C4-2B (cell line): ENCODE measurements at regions not wholly inside any gene's neighbourhood (a gene's known extent, or its start where the extent isn't known, plus 50 kb on each side); places are given as distances from the start of the nearest gene placed in this dataset.

Source experiments
- H3K27ac ChIP-seq: fragments of 450-650 bp; 2 replicates; pipeline ENCODE4 v1.5.1; 2017
- CTCF ChIP-seq: fragments of 450-650 bp; conservative IDR thresholded peaks from 2 replicates; pipeline ENCODE4 v1.5.1; 2017; ENCODE audit warnings: mild to moderate bottlenecking
- ZFX ChIP-seq: fragments of 450-650 bp; IDR thresholded peaks from 2 replicates; pipeline ENCODE4 v1.6.1; 2017

DNA sequence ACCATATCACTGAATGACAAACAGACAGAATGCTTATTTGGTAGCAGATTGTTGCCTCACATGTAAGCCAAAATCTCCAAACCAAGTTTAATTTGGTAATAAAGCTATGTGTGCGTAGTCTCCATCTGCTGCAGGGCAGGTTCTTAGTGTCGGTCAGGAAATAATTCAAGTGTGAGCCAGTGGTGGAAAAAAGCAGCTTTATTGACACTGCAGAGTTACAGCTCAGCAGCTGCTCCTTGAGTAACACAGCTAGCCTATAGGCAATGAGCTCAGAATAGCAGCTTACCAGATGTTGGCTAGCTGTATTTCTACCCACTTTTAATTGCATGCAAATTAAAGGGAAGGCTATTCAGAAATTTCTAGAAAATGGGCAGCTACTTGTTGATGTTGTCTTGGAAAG is 757.8 kb upstream of the HS3ST1 start:
- no peak overlapping the region for H3K27ac ChIP-seq
- no peak for TF ChIP-seq ZFX
- no peak for TF ChIP-seq CTCF

- TF ChIP-seq ZFX (no peak), CTCF (no peak)
- H3K27ac ChIP-seq, result no peak overlapping the region
Measured at GRCh38 chr4:12178614-12179610, 750.2 kb upstream of the HS3ST1 start.

DNA sequence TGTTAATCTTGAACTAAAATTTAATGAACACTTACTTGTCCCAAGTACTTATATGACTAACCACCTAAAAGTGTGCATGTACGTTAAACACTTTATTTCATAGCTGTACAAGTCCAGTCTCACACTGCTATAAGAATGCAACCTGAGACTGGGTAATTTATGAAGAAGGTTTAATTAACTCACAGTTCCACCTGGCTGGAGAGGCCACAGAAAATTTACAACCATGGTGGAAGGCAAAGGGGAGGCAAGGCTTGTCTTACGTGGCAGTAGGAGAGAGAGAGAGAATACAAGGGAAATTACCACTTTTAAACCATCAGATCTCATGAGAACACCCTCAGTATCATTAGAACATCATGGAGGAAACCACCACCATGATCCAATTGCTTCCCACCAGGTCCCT is 748.7 kb upstream of the HS3ST1 start:
- H3K27ac ChIP-seq, result no peak overlapping the region
- TF ChIP-seq ZFX (no peak), CTCF (no peak)

DNA sequence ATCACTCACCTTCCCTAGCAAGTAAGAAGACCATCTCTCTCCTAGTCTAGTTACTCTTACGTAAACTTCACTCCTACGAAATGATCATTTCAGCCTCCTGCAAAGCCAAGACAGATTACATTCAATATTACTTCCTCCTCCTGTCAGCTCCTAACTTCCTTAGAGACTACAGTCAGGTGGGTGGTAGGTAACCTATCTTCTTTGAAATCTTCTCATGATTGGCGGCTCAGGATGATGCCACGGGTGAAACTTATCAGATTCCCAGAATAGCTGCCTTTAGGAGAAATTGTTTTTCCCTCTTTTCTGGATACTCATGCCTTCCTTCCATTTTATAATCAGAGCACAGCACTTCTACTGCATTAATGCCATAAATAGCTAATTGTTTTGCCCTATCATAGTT is 744.8 kb upstream of the HS3ST1 start:
- H3K27ac ChIP-seq, result no peak overlapping the region
- TF ChIP-seq CTCF (no peak), ZFX (no peak)

- no peak overlapping the region for H3K27ac ChIP-seq
Measured at GRCh38 chr4:12172198-12172973, 743.7 kb upstream of the HS3ST1 start.

GRCh38 chr4:12170308-12170707 is 741.6 kb upstream of the HS3ST1 start:
- no peak overlapping the region for H3K27ac ChIP-seq
- no peak for TF ChIP-seq ZFX
- TF ChIP-seq CTCF, result no peak

More at GRCh38 chr4:12172198-12172973, 743.7 kb upstream of the HS3ST1 start:
- TF ChIP-seq CTCF (no peak), ZFX (no peak)

GRCh38 chr4:12165616-12166015 is 736.9 kb upstream of the HS3ST1 start:
- TF ChIP-seq CTCF (no peak), ZFX (no peak)
- no peak overlapping the region for H3K27ac ChIP-seq
